H9 (cell line): ENCODE measurements at regions not wholly inside any gene's neighbourhood (a gene's known extent, or its start where the extent isn't known, plus 50 kb on each side); places are given as distances from the start of the nearest gene placed in this dataset.

Experiments used
- DNase-seq: peaks from one replicate; pipeline ENCODE4 v3.0.0-alpha.2; 2017
- H2AFZ ChIP-seq: one replicate; pipeline ENCODE4 v1.6.1; 2013; ENCODE audit warnings: mild to moderate bottlenecking, low read length, control low read depth, moderate library complexity
- H2AK5ac ChIP-seq: 2 replicates; pipeline ENCODE4 v1.6.1; 2013; ENCODE audit warnings: low read length, control low read depth, mixed read lengths; ENCODE audit not compliant: insufficient read length
- H2BK120ac ChIP-seq: one replicate; pipeline ENCODE4 v1.6.1; 2013; ENCODE audit warnings: low read depth, mild to moderate bottlenecking, low read length, control low read depth, inconsistent platforms; ENCODE audit not compliant: poor library complexity, severe bottlenecking
- H2BK12ac ChIP-seq: 2 replicates; pipeline ENCODE4 v1.6.1; 2013; ENCODE audit warnings: low read length, control low read depth, mixed read lengths, low read depth; ENCODE audit not compliant: insufficient read length
- H2BK15ac ChIP-seq: 2 replicates; pipeline ENCODE4 v1.6.1; 2013; ENCODE audit warnings: low read depth, low read length, control low read depth
- H2BK20ac ChIP-seq: one replicate; pipeline ENCODE4 v1.6.1; 2013; ENCODE audit warnings: low read depth, mild to moderate bottlenecking, low read length, control low read depth, inconsistent platforms; ENCODE audit not compliant: poor library complexity, severe bottlenecking
- H2BK5ac ChIP-seq: 2 replicates; pipeline ENCODE4 v1.6.1; 2013; ENCODE audit warnings: low read length, control low read depth, mixed read lengths; ENCODE audit not compliant: insufficient read length
- H3K14ac ChIP-seq: 2 replicates; pipeline ENCODE4 v1.6.1; 2013; ENCODE audit warnings: low read length, control low read depth; ENCODE audit not compliant: insufficient read depth
- H3K18ac ChIP-seq: 2 replicates; pipeline ENCODE4 v1.6.1; 2013; ENCODE audit warnings: low read depth, mild to moderate bottlenecking, mixed read lengths, low read length, control low read depth; ENCODE audit not compliant: insufficient read length
- H3K23ac ChIP-seq: 2 replicates; pipeline ENCODE4 v1.6.1; 2013; ENCODE audit warnings: low read length, control low read depth, mixed read lengths, low read depth; ENCODE audit not compliant: insufficient read length
- H3K23me2 ChIP-seq: 2 replicates; pipeline ENCODE4 v1.6.1; 2013; ENCODE audit warnings: low read depth, mild to moderate bottlenecking, mixed read lengths, low read length, control low read depth; ENCODE audit not compliant: insufficient read length, poor library complexity, severe bottlenecking
- H3K27ac ChIP-seq: 2 replicates; pipeline ENCODE4 v1.5.1; 2013; ENCODE audit warnings: low read length, control low read depth, mixed read lengths, low read depth; ENCODE audit not compliant: insufficient read length
- H3K27me3 ChIP-seq: 2 replicates; pipeline ENCODE4 v1.6.1; 2013; ENCODE audit warnings: low read length, control low read depth, inconsistent platforms; ENCODE audit not compliant: insufficient read depth
- H3K4ac ChIP-seq: 2 replicates; pipeline ENCODE4 v1.6.1; 2013; ENCODE audit warnings: low read depth, mild to moderate bottlenecking, control low read depth, inconsistent platforms, low read length, moderate library complexity
- H3K4me1 ChIP-seq: 2 replicates; pipeline ENCODE4 v1.6.1; 2013; ENCODE audit warnings: low read length, control low read depth, inconsistent platforms; ENCODE audit not compliant: insufficient read depth
- H3K4me2 ChIP-seq: 2 replicates; pipeline ENCODE4 v1.6.1; 2013; ENCODE audit warnings: low read length, control low read depth, mixed read lengths; ENCODE audit not compliant: insufficient read length, insufficient read depth
- H3K56ac ChIP-seq: 2 replicates; pipeline ENCODE4 v1.6.1; 2013; ENCODE audit warnings: low read depth, mild to moderate bottlenecking, mixed read lengths, low read length, control low read depth; ENCODE audit not compliant: insufficient read length
- H3K79me1 ChIP-seq: 2 replicates; pipeline ENCODE4 v1.6.1; 2013; ENCODE audit warnings: low read depth, mild to moderate bottlenecking, moderate library complexity, low read length, control low read depth, inconsistent platforms; ENCODE audit not compliant: insufficient read depth, poor library complexity, severe bottlenecking
- H3K79me2 ChIP-seq: 2 replicates; pipeline ENCODE4 v1.6.1; 2013; ENCODE audit warnings: low read length, control low read depth, inconsistent platforms; ENCODE audit not compliant: insufficient read depth
- H3K9ac ChIP-seq: 2 replicates; pipeline ENCODE4 v1.6.1; 2013; ENCODE audit warnings: low read length, control low read depth, mixed read lengths; ENCODE audit not compliant: insufficient read length; ENCODE audit errors: extremely low read depth
- H3K9me3 ChIP-seq: one replicate; pipeline ENCODE4 v1.6.1; 2013; ENCODE audit warnings: low read depth, low read length, inconsistent platforms; ENCODE audit not compliant: control insufficient read depth
- H3T11ph ChIP-seq: one replicate; pipeline ENCODE4 v1.6.1; 2013; ENCODE audit warnings: mild to moderate bottlenecking, low read length, control low read depth, inconsistent platforms
- H4K20me1 ChIP-seq: one replicate; pipeline ENCODE4 v1.6.1; 2013; ENCODE audit not compliant: control insufficient read depth, insufficient read length, insufficient read depth
- H4K5ac ChIP-seq: 2 replicates; pipeline ENCODE4 v1.6.1; 2013; ENCODE audit warnings: low read depth, mild to moderate bottlenecking, mixed read lengths, low read length, control low read depth; ENCODE audit not compliant: insufficient read length
- H4K8ac ChIP-seq: replicated peaks from 2 replicates; pipeline ENCODE4 v1.6.1; 2013; ENCODE audit warnings: low read length, control low read depth, mixed read lengths, low read depth; ENCODE audit not compliant: insufficient read length
- H4K91ac ChIP-seq: 2 replicates; pipeline ENCODE4 v1.6.1; 2013; ENCODE audit warnings: low read depth, mild to moderate bottlenecking, moderate library complexity, mixed read lengths, low read length, control low read depth; ENCODE audit not compliant: insufficient read length
- H3K27ac Mint-ChIP-seq, 3 experiments: 2 replicates in 2 of 3; 3 replicates in 1 of 3; pipeline ENCODE4 v1.8.0; 2020 to 2021; ENCODE audit warnings: mixed read lengths in 3 of 3, mild to moderate bottlenecking in 1 of 3, moderate library complexity in 1 of 3
- H3K27me3 Mint-ChIP-seq: 2 replicates; pipeline ENCODE4 v1.8.0; 2021; ENCODE audit warnings: low read depth, mild to moderate bottlenecking, moderate library complexity, mixed read lengths
- H3K36me3 Mint-ChIP-seq, 3 experiments: 2 replicates in 2 of 3; 3 replicates in 1 of 3; pipeline ENCODE4 v1.8.0; 2020 to 2021; ENCODE audit warnings: low read depth in 3 of 3, mixed read lengths in 3 of 3; ENCODE audit not compliant: insufficient read depth in 1 of 3
- H3K4me1 Mint-ChIP-seq, 2 experiments: 2 replicates each; pipeline ENCODE4 v1.8.0; 2020; ENCODE audit warnings: mixed read lengths in 2 of 2
- H3K4me3 Mint-ChIP-seq, 2 experiments: 2 replicates in 1 of 2; 3 replicates in 1 of 2; pipeline ENCODE4 v1.8.0; 2020 to 2021; ENCODE audit warnings: mild to moderate bottlenecking in 2 of 2, mixed read lengths in 2 of 2, moderate library complexity in 1 of 2
- H3K9me3 Mint-ChIP-seq, 2 experiments: 2 replicates in 1 of 2; 3 replicates in 1 of 2; pipeline ENCODE4 v1.8.0; 2020; ENCODE audit warnings: mild to moderate bottlenecking in 2 of 2, mixed read lengths in 2 of 2, moderate library complexity in 1 of 2
- WGBS: extraction: QIAGEN DNeasy Blood & Tissue Kit; methylation state at CpG from one replicate; pipeline ENCODE4 v1.1.7; 2013; ENCODE audit warnings: missing lambda C conversion rate, low lambda C conversion rate, mixed read lengths; ENCODE audit not compliant: insufficient read length; ENCODE audit errors: extremely low coverage; 5-methylcytosine and 5-hydroxymethylcytosine counted together
- TF ChIP-seq, protein P1 (sequence below): fragments of 200-600 bp; sonication (generic); conservative IDR thresholded peaks from 3 replicates; pipeline ENCODE4 v1.8.0; 2021; ENCODE audit warnings: antibody characterized with exemption, mild to moderate bottlenecking

DNA sequence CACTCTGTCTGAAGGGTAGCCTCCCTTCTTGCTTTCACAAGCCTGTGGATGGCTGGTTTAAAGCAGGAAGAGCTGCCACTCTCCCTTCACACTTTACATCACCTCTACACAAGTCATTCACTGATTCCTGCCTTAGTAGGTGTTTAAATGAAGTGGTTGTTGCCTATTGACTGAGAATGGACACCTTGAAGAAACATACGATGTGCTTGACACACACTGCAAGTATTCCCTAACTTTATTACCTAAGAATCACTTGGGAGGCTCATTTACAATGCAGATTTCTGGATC, 230.5 kb downstream of the PIK3R1 start:
- H3K23me2 ChIP-seq, result no peaks in the 10 kb centered on the region
- no peak overlapping the region for H3K4ac ChIP-seq
- H3K56ac ChIP-seq, result no peak overlapping the region
- H2BK15ac ChIP-seq, result no peak overlapping the region
- H3K14ac ChIP-seq, result no peak overlapping the region
- no peaks in the 10 kb centered on the region for H3K9me3 Mint-ChIP-seq
- no peaks in the 10 kb centered on the region for H3K27me3 Mint-ChIP-seq
- H4K20me1 ChIP-seq, result no peaks in the 10 kb centered on the region
- no peak overlapping the region for H2BK20ac ChIP-seq
- H3K18ac ChIP-seq, result no peak overlapping the region
- H4K8ac ChIP-seq, result no peak overlapping the region
- no peak overlapping the region for H3T11ph ChIP-seq
- H3K4me2 ChIP-seq, result no peak overlapping the region
- H3K9me3 ChIP-seq, result no peaks in the 10 kb centered on the region
- no peak overlapping the region for H2AFZ ChIP-seq
- no peak overlapping the region for H2BK12ac ChIP-seq
- H3K9ac ChIP-seq, result no peak overlapping the region
- no peaks in the 10 kb centered on the region for H3K79me1 ChIP-seq
- no peak overlapping the region for H3K27ac ChIP-seq
- peaks cover 6 to 7% of the 10 kb centered on the region in 2 experiments; a peak in 3 of 4 replicates for H3K4me1 Mint-ChIP-seq
- TF ChIP-seq, protein P1, sequence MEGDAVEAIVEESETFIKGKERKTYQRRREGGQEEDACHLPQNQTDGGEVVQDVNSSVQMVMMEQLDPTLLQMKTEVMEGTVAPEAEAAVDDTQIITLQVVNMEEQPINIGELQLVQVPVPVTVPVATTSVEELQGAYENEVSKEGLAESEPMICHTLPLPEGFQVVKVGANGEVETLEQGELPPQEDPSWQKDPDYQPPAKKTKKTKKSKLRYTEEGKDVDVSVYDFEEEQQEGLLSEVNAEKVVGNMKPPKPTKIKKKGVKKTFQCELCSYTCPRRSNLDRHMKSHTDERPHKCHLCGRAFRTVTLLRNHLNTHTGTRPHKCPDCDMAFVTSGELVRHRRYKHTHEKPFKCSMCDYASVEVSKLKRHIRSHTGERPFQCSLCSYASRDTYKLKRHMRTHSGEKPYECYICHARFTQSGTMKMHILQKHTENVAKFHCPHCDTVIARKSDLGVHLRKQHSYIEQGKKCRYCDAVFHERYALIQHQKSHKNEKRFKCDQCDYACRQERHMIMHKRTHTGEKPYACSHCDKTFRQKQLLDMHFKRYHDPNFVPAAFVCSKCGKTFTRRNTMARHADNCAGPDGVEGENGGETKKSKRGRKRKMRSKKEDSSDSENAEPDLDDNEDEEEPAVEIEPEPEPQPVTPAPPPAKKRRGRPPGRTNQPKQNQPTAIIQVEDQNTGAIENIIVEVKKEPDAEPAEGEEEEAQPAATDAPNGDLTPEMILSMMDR, result no peak
- H4K5ac ChIP-seq, result no peak overlapping the region
- H2AK5ac ChIP-seq, result no peak overlapping the region
- H3K4me3 Mint-ChIP-seq, result no peak overlapping the region
- no peak overlapping the region for H2BK120ac ChIP-seq
- no peaks in the 10 kb centered on the region; a peak in 1 of 7 replicates for H3K36me3 Mint-ChIP-seq
- no CpG with 5 or more reads among the region's 1 CpG for WGBS
- no peaks in the 10 kb centered on the region for H3K79me2 ChIP-seq
- H3K27me3 ChIP-seq, result no peaks in the 10 kb centered on the region
- DNase-seq, result no peak
- no peaks in the 10 kb centered on the region for H3K4me1 ChIP-seq
- no peak overlapping the region for H2BK5ac ChIP-seq
- H3K27ac Mint-ChIP-seq, result no peak overlapping the region
- no peak overlapping the region for H3K23ac ChIP-seq
- H4K91ac ChIP-seq, result no peak overlapping the region
